PC-9 (cell line): ENCODE measurements at regions not wholly inside any gene's neighbourhood (a gene's known extent, or its start where the extent isn't known, plus 50 kb on each side); places are given as distances from the start of the nearest gene placed in this dataset.

Source experiments
- EZH2 ChIP-seq: fragments of 200-600 bp; sonication (generic); IDR thresholded peaks from 2 replicates; pipeline ENCODE4 v1.8.0; 2017; ENCODE audit warnings: antibody characterized with exemption, low read depth
- TF ChIP-seq, protein P1 (sequence below): fragments of 200-600 bp; sonication (generic); conservative IDR thresholded peaks from 2 replicates; pipeline ENCODE4 v1.6.1; 2017; ENCODE audit warnings: mixed run types, antibody characterized with exemption, mild to moderate bottlenecking, moderate library complexity

DNA sequence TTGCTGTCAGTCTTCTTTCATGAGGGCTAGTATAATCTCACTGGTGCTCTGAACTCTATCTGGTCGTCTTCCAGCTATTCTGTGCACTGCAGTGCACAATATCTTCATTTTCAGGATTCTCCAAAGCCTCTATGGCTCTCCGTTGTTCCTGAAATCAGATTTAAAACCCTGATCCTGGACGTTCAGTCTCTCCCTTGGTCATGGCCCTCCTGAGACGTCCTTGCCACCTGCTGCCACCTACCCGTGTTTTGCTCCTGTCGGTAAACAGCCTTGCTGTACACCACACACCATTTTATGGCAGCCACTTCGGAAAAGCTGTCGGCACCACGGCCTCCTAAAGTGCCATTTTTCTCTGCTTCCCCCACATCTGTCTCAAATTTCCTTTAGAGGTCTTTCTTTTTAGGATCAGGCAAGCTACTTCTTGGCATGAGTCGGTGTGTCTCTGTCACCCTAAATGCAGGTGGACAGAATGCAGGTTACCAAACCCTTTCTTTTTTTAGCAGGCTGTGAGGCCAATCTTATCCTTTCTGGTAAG is 170.0 kb downstream of the HRH4 start:
- TF ChIP-seq, protein P1, sequence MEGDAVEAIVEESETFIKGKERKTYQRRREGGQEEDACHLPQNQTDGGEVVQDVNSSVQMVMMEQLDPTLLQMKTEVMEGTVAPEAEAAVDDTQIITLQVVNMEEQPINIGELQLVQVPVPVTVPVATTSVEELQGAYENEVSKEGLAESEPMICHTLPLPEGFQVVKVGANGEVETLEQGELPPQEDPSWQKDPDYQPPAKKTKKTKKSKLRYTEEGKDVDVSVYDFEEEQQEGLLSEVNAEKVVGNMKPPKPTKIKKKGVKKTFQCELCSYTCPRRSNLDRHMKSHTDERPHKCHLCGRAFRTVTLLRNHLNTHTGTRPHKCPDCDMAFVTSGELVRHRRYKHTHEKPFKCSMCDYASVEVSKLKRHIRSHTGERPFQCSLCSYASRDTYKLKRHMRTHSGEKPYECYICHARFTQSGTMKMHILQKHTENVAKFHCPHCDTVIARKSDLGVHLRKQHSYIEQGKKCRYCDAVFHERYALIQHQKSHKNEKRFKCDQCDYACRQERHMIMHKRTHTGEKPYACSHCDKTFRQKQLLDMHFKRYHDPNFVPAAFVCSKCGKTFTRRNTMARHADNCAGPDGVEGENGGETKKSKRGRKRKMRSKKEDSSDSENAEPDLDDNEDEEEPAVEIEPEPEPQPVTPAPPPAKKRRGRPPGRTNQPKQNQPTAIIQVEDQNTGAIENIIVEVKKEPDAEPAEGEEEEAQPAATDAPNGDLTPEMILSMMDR, result no peak
- no peak for TF ChIP-seq EZH2
